Muscle of arm (tissue), 1 donor: ENCODE measurements at regions not wholly inside any gene's neighbourhood (a gene's known extent, or its start where the extent isn't known, plus 50 kb on each side); places are given as distances from the start of the nearest gene placed in this dataset.

ENCODE experiments used
- DNase-seq: peaks from one replicate; pipeline ENCODE4 v3.0.0-alpha.2; 2013

DNA sequence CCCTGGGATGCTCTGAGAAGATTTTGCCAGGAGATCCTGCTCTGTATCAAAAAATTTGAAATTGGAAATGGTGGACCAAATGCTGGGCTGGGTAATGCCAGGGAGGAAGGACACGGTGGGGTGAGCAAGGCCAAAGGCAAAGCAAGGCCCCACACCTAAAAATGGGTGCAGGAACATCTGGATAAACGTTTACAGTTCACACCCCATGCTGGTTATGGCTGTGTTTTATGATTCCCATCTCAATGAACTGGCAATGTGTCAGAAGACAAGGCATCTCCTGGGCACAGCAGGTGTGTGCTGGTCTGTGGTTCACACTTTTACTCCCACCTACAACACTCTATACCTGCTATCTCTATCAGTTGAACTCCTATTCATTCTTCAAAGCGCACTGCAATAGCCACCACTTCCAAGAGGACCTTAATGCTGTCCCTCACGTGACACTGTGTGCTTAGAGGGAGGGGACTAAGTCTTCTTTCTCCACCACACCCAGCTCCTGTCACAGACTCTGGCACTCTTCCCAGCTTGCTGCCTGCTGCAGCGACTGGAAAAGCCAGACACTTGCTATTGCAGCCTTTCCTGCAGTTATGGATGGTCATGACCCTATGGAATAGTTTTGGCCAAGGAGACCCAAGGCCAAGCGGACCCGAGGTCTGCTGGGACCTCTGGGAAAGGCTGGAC, 277.5 kb downstream of the CTTN start:
- DNase-seq: no peak

DNA sequence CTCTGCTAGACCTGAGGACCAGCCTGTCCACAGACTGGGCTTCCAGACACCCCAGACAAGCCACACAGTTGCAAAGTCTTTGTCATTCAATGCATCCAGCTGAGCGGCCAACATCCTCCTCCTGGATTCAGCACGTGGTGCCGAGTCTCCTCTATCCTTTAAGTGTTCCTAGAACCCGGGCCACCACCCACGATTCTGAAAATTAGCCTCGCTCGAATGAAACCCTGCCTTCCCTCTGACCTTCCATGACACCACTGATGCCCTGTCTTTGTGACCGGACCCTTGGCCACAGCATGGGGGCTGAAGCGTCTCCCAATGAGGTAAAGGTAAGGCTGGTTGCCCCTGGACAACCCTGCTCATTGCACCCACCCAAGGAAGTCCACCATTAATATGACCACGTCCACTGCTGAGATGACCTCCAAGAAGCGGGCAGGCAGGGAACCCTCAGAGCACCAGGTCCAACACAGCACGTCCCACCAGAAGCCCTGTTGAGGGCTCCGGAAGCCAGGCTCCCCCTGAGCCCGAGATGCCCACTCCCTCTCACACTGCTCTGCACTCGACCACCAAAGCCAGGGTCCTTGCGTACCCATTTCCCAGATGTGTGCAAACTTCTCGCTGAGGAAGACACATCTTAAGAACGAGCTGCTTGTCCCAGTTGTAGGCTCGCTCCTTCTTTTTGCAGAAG, 279.0 kb downstream of the CTTN start:
- no peak for DNase-seq

DNA sequence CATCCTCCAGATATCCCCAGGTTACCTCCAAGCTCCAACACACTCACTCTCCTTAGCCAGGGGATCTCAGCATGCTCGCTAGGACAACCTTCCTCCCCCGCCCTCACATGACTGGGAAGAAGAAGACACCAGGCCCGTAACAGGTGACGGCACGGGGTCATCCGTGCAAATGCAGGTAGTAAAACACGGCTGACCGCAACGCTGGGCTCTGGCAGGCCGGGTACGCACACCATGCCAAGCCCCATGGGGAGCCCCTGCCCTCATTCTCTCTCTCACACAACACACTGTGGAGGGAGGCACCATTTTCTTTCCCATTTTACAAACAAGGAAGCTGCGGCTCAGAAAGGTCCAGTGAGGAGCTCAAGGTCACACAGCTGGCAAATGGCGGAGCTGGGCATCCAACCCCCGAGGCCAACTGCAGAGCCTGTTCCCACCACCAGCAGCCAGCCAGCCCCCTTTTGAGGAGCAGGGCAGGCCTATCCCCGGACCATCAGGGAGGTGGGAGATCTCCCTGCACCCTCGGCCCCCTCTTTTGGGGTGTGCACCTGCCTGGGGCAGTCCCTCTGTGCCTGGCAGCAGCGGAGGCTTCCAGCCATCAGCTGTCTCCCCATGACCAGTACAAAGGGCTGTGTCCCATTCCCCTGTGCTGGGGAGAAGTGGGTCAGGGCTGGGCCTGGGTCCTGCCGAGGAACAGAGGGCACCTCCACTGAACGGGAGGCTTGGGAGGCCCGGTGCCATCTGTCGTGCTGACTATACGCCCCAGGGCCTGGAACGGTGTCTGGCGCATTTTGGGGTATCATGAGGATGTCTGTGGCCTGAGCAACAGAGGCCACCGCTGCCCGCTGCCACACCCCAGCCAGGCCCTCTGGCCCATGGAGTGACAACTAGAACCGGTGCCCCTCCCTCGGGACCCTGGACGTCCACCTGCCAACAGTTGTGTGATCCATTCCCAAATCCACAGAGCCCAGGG, 280.9 kb downstream of the CTTN start:
- no peak for DNase-seq

DNA sequence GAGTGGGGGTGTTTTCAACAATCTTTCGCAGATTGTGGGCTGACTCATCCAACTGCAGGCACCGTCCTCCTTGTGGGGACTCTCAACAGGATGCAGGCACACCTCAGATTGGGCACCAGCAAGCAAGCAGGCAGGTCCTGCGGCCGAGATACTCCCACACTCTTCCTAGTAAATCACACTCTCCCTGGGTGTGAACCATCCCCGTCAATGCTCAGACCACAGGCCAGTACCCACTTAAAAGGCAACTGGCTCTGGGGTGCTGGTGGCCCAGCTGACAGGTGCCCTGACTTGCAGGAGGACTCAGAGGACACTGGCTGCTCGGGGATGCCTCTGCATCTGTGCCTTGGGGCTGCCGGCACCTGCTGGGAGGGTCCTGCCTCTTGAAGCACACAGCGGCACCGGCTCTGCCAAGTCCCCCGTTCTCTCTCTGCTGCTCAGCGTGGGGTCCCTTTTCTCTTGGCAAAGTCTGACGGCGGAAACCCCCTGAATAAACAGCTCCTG, 282.5 kb downstream of the CTTN start:
- DNase-seq: no peak

DNA sequence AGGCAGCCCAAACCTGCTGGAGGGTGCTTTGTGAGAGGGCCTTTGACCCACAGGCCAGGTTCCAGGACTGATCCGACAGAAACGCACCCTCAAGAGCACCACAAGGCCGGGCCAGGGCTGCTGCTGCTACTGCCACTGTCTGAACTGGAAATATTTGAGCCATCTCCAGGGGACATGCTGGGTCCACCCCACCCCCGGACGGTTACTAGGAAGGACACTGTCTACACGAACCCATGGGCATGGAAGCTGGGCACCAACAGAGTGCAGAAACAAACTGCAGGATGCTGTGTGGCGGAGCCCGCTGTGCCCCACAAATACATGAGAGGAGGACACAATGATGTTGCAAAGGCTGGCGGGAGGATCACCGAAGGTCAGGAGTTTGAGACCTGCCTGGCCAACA, 283.7 kb downstream of the CTTN start:
- DNase-seq: no peak

DNA sequence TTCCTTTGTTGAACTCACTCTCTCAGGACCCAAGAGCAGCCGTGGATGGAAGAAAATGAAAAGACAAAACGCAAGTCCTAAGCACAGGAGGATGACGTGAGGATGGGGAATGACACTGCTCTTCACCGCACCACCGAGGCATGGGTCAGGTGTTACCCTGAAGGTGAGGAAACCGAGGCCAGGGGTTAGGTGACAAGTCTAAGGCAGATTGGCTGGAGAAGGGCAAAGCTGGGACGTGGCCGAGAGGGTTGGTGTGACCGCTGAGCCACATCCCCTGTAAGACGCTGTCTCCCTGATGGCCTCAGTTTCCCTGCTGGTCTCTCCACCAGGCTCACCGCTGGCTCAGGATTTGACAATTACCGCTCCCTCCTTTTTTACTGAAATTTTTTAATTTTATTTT, 284.4 kb downstream of the CTTN start:
- DNase-seq: no peak

DNA sequence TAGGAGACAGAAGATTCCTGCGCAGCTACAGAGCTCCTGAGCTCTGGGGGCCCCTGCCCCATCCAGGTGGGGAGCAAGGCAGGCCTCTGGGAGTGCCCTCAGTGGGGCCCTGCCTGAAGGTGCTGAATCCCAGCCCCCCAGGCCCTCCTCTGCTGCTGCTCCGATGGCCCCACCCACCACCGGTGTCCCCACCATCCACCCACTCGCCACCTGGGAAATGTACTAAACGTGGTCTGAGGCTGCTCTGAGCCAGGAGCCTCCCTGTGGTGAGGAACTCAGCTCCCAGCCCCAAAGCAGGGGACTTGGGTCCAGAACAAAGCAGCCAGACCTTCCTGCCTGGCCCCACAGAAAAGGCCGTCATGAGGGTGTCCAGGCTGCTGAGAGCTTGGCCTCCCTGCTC, 289.4 kb downstream of the CTTN start:
- no peak for DNase-seq

DNA sequence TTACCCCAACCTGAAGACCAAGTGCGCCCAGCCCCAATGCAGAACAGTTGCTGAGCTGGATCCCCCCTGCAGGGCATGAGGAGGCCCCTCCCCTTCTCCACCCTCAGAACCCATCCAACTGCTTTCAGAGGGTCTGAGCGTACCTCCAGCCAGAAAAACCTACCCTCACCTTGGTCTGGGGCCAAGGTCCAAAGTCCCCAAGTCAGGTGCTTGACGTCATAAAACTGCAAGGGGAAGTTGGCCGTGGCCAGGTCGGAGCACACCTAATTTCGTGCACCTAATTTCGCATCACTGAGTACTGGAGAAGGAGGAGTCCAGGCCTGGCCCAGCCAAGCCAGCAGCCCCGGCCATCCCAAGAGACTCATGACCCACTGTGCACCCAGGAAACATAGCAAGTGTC, 289.8 kb downstream of the CTTN start:
- no peak for DNase-seq

DNA sequence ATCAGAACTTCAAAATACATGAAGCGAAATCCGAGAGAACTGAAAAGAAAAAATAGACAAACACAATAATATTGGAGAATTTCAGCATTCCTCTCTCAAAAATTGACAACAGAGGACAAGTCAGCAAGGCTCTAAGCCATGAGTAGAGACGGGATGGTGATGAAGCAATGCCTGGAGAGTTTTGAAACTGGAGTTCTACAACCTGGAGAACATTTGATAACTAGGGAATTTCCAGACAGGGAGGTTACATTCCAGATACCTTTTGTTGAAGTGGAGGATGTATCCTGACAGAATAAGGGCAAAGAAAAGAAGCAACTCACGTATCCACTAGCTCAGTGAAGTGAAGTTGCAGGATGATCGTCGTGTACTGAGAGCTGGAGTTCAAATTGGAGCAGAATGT, 291.4 kb downstream of the CTTN start:
- no peak for DNase-seq

DNA sequence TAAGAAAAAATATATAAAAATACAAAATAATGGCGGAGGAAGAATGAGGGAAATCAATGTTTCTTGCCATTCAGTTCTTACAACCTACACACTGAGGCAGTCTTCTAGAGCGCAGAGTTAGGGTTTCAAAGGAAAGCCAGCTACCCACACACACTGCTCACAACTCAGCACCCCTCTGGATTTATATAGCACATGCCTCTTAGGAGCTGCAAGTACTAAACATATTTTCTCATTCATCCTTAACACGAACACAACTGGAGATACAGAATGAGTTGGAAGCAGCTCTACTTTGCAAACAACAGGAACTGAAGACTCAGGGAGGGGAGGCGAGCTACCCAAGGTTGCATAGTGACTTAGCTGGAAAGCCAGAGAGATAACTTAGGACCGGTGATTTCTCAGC, 293.8 kb downstream of the CTTN start:
- no peak for DNase-seq

DNA sequence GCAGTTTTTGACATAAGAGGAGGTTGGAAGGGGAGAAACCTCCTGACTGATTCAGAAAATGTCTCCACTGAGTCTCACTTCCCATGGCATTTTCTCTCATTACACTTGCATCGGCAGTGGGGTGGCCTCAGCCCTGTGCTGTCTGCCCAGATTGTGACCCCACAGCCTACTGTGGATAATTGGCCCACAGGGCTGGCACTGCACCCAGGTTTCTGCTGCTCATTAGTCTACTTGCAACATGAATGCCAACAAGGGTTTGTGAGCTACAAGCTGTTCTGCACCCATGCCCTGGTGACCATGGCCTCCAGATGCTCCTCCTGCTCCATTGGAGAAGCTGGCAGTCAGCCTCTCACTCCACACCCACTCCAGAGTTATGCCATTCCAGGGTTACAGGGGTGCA, 296.0 kb downstream of the CTTN start:
- DNase-seq: no peak

DNA sequence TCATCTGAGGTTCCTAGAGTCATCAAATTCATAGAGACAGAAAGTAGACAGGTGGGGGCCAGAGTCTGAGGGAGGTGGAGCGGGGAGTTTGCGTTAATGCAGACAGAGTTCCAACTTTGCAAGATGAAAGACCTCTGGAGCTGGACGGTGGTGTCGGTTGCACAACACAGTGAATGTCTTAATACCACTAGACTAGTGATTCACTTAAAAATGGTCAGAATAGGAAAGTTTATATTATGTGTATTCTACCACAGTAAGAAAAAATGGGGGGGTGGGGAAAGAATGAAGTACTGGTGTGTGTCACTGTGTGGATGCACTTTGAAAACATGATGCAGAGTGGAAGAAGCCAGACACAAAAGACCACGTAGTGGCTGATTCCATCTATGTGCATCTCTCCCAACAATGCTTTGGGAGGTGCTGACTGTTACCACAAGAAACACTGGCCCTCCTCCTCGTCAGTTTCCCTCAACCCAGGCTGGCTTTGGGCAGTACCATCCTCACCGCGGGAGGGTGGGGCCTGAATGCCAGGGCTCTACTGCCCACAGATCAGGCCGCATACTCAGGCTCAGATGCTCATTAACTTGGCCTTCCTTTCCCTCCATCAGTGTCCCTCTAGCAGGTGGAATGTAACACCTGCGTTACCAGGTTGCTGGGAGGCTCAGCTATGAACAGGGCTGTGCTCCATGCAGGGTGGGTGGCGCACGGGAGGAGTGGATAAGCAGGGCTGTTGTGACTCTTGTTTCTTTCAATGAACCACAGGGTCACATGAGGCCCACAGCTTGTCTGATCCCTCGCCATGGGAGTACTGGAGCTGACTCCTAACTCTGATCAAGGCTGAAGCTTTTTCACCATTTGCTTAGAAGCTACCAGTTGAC, 297.0 kb downstream of the CTTN start:
- no peak for DNase-seq

DNA sequence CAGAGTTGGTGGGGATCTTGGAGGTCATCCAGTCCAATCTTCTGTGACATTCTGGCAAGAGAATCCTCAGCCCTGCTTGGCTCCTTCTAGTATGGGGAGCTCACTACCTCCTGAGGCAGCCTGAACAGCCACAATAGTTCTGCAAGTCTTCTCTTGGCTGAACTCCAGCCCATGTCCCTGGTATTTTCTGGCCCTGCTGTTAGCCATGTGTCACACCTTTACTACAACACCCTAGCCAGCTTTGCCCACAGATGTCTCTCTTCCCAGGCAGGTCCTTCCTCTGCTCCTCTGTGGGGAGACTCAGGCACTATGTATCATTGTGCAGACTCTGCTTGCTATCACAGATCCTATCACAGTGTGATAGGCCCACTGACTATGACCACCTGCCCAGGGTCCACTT, 297.7 kb downstream of the CTTN start:
- no peak for DNase-seq

DNA sequence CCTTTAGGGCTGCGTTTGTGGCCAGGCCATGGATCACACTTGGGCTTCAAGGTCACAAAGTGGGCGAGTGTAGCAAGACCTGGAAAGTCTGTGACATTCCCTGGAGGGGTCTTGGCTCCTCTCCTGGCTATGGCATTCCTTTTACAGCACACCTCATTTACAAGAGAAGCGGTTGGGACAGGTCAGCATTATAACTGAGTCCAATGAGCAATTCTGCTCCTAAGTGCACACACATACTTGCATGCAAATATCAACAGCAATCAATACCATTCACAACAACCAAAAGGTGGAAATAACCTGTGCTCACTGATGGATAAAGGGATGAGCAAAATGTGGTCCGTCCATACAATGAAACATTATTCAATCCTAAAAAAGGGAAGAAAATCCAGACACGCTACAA, 298.2 kb downstream of the CTTN start:
- DNase-seq: no peak

DNA sequence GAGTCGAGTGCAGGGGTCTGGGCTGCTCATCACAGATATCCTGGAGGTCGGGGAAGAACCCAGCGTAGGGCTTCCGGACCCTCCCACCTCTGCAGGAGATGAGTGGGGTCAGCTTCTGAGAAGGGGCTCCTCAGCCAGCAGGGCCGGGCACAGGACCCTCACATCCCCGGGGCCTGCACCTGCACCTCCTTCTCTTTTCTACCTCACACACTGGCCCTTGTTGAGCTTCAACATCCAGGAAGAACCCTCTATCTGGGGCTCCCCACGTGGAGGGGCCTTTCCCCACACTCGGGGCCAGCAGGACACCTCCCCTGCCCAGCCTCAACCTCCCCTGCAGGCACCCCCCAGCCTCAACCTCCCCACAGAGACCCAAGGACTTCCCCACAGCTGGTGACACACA, 299.4 kb downstream of the CTTN start:
- DNase-seq: no peak

DNA sequence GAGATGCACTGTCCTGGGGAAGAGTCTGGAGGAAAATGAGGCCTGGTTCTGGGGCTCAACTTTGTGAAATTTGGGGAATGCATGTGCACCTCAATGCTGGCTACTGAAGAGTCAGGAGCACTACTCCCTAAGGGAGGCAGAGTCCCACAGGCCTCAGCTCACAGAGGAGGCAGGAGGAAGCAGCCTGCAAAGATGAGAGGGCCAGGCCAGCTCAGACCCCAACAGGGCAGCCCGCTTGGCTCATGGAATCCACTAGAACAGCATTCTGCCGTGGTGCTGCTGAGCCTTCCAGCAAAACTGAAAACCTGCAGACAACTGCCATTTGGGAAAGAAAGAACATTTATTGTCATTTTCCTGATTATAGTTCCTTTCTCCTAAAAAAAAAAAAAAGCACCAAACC, 300.5 kb downstream of the CTTN start:
- DNase-seq: no peak

DNA sequence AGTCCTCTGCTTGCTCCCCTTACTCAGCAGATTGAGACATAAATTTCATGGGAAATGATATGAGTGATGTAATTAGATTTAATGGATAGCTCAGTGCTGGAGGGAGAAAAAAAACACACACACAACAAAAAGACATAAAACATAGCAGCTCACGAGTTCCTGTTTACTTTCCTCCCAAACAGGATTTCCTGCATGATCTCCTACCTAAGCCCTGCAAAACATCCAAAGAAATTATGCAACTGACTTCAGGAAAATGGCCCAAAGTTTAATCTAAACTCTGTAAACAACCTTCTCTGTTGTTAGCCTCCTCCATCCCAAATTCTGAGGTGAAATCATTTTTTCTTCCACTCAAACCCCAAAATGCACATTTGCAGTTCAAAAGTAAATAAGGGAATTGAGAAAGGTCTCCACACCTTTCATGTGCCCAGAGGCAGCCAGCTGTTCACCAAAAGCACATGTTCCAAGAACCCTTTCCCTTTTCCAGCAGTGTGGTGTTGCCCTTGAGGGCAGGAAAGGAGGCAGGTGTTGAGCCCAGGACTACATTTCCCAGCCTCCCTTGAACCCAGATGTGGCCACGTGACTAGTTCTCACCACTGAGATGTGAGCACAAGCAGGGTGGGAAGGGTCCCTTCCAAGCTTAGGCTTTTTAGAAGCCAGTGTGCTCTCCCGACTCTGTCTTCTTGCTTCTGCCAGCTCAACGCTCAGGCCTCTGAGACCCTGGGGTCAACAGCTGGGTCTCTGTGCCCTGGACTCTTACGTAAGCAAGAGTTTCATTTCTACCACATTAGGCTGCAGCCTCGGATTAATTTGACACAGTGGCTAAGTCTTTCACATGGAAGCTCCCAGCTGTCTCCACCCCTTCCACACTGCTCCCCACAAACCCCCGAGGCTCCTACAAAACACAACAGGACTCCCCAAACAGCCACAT, 301.2 kb downstream of the CTTN start:
- no peak for DNase-seq

DNA sequence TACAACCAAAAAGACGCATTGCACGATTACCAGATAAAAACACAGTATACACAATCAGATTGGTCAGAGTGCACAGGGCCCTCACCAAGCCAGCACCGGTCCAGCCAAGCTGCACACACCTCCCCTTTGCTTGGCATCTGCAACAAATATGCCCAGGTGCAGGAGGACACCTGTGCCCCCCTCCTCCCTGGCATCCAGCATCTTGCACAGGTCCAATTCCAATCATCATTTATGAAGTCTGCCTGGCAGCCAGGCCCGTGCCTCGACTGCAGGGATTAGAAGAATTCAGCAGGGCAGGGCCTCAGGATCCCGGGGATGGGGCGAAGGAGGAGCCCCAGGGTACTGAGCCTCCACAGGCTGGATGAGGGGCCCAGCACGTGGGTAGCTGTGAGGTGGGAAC, 302.1 kb downstream of the CTTN start:
- DNase-seq: no peak

DNA sequence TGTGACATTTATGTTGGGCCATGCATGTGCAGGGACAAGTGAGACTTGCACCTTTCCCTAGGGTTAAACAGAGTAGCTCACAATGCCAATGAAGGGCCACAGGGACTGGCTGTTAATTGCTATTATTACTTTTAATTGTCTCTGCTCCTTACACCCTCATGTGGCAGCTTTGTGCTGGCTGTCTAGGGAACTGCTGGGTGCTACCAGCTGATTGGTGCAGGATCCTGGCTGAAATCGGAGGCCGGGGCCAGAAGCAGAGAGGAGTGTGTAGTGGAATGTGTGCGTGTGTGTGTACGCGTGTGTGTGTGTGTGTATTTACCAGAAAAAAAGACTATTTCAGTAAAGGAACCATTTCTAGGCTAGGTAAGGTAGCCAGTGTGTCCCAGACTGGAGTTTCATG, 302.5 kb downstream of the CTTN start:
- DNase-seq: no peak

DNA sequence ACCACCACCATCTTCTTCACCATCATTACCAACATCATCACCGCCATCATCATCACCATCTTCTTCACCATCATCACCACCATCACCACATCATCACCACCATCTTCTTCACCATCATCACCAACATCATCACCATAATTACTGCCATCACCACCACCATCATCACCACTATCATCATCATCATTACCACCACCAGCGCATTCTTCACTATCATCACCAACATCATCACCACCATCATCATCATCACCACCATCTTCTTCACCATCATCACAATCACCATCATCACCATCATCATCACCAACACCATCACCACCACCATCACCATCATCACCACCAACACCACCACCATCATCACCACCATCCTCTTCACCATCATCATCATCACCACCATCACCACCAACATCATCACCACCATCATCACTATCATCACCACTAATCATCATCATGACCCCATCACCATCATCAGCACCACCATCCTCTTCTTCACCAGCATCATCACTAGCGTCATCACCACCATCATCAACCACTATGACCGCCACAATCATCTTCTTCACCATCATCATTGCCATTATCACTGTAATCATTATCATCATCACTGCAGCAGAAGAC, 303.8 kb downstream of the CTTN start:
- DNase-seq: no peak
